ENCODE measurements at regions not wholly inside any gene's neighbourhood (a gene's known extent, or its start where the extent isn't known, plus 50 kb on each side); places are given as distances from the start of the nearest gene placed in this dataset.
A peak's percentile ranks its signal among the peaks of the same experiment; 100 is the strongest.

- Histone ChIP-seq H3K4me3 (no peak overlapping the region), H3K27ac (no peak overlapping the region), H3K9me3 (no peaks in the 10 kb centered on the region), H3K27me3 (no peaks in the 10 kb centered on the region), H3K36me3 (no peaks in the 10 kb centered on the region), H3K4me1 (no peaks in the 10 kb centered on the region)
- intact Hi-C loops (cut with DNase I), result no loop called here
- 61 to 63% methylated on average over 10 of the region's 10 CpGs for WGBS, 2 donors
- no peak for DNase-seq
- TF ChIP-seq POLR2AphosphoS5 (IDR thresholded peaks at IDR 0.05) (no peak), CTCF (IDR thresholded peaks at IDR 0.05) (no peak), EP300 (IDR thresholded peaks at IDR 0.05) (no peak), POLR2A (IDR thresholded peaks at IDR 0.05) (no peak)
These were observed 294.7 kb downstream of the FBXO15 start for GRCh38 chr18:73852789-73853549.

GRCh38 chr18:73850782-73851181 lies 296.9 kb downstream of the FBXO15 start:
- H3K27me3 ChIP-seq, result no peaks in the 10 kb centered on the region
- intact Hi-C loops (cut with DNase I), result no loop called here
- no peak overlapping the region for H3K27ac ChIP-seq
- no peak for DNase-seq
- no peaks in the 10 kb centered on the region for H3K9me3 ChIP-seq
- H3K36me3 ChIP-seq, result no peaks in the 10 kb centered on the region
- WGBS, 2 donors, result 78 to 92% methylated on average over 5 of the region's 5 CpGs
- no peak overlapping the region for H3K4me3 ChIP-seq
- no peaks in the 10 kb centered on the region for H3K4me1 ChIP-seq
- TF ChIP-seq CTCF (IDR thresholded peaks at IDR 0.05) (no peak), POLR2AphosphoS5 (IDR thresholded peaks at IDR 0.05) (no peak), POLR2A (IDR thresholded peaks at IDR 0.05) (no peak), EP300 (IDR thresholded peaks at IDR 0.05) (no peak)

- no peak for TF ChIP-seq POLR2A (IDR thresholded peaks at IDR 0.05)
- TF ChIP-seq POLR2AphosphoS5 (IDR thresholded peaks at IDR 0.05), result peak in 1 of 4 donors; percentile 11
- H3K4me3 ChIP-seq, result no peak overlapping the region
- intact Hi-C loops (cut with DNase I), result no loop called here
- peaks cover 0 to 8% (median 0%) of the 10 kb centered on the region in 3 donors for H3K27me3 ChIP-seq
- H3K27ac ChIP-seq, result peak overlapping the region in 1 of 4 donors; percentile 51
- no peaks in the 10 kb centered on the region for H3K9me3 ChIP-seq
- no peaks in the 10 kb centered on the region for H3K36me3 ChIP-seq
- no peaks in the 10 kb centered on the region for H3K4me1 ChIP-seq
- no peak for DNase-seq
These were observed 299.0 kb downstream of the FBXO15 start for GRCh38 chr18:73848656-73849055.

- no peak overlapping the region for H3K27ac ChIP-seq
- no peak for DNase-seq
- intact Hi-C loops (cut with DNase I), result loop anchor here (5.0 kb wide), 1 partner anchor 1081 kb away; no protein-coding TSS in a partner anchor
These were observed 304.2 kb downstream of the FBXO15 start for GRCh38 chr18:73843455-73843854.

More at GRCh38 chr18:73843455-73843854, 304.2 kb downstream of the FBXO15 start:
- WGBS, 2 donors, result 36 to 73% methylated on average over 7 of the region's 7 CpGs
- Histone ChIP-seq H3K36me3 (no peaks in the 10 kb centered on the region), H3K4me1 (no peaks in the 10 kb centered on the region), H3K9me3 (no peaks in the 10 kb centered on the region), H3K27me3 (peaks cover 0 to 14% (median 0%) of the 10 kb centered on the region in 3 donors), H3K4me3 (no peak overlapping the region)
- TF ChIP-seq CTCF (IDR thresholded peaks at IDR 0.05), result no peak
- no peak for TF ChIP-seq POLR2AphosphoS5 (IDR thresholded peaks at IDR 0.05)
